ENCODE measurements at regions not wholly inside any gene's neighbourhood (a gene's known extent, or its start where the extent isn't known, plus 50 kb on each side); places are given as distances from the start of the nearest gene placed in this dataset.

GRCh38 chr20:22511943-22512910 is 72.1 kb downstream of the FOXA2 start:
- no peak for TF ChIP-seq CTCF (conservative IDR thresholded peaks at IDR 0.05; ENCODE audit: low read depth, low read length)
- no peak overlapping the region for H3K4me3 ChIP-seq (ENCODE audit: low read depth, low read length)
- no peak for DNase-seq (ENCODE audit: low read depth)

DNA sequence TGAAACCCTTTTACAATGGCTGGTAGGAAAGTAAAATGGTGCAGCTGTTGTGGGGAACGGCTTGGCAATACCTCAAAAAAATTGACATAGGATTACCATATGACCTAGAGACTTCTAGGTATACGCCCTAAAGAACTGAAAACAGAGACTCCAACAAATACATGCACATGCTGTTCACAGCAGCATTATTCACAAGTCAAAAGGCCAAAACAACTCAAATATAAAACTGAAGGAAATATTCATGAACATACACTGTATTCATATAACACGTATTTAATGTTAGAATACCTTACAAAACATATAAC is 74.6 kb downstream of the FOXA2 start:
- no peak for DNase-seq (ENCODE audit: low read depth)
- no peak overlapping the region for H3K4me3 ChIP-seq (ENCODE audit: low read depth, low read length)

GRCh38 chr20:22509090-22509842 is 75.1 kb downstream of the FOXA2 start:
- H3K4me3 ChIP-seq (ENCODE audit: low read depth, low read length), result no peak overlapping the region
- no peak for TF ChIP-seq CTCF (conservative IDR thresholded peaks at IDR 0.05; ENCODE audit: low read depth, low read length)
- no peak for DNase-seq (ENCODE audit: low read depth)

More for the DNA sequence above, 74.6 kb downstream of the FOXA2 start:
- no peak for TF ChIP-seq CTCF (conservative IDR thresholded peaks at IDR 0.05; ENCODE audit: low read depth, low read length)

DNA sequence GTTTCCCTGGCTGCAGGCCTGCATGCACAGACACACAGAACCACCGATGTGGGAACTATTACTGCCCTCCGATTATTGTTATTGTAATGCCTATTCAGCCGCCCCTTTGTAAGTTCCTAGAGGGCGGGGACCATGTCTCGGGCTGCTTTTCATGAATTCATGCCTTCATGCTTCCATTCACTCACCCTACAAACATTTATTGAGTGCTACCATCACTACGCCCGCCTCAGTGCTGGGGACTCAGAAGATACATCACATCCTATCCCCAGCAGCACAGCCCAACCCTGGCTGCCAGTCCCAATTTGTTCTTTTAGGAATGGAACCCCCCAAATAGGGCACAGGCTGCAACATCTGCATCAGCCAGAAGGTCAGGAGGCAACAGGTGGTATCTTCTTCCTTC is 75.9 kb downstream of the FOXA2 start:
- no peak overlapping the region for H3K4me3 ChIP-seq (ENCODE audit: low read depth, low read length)
- no peak for TF ChIP-seq CTCF (conservative IDR thresholded peaks at IDR 0.05; ENCODE audit: low read depth, low read length)
- DNase-seq (ENCODE audit: low read depth), result no peak

DNA sequence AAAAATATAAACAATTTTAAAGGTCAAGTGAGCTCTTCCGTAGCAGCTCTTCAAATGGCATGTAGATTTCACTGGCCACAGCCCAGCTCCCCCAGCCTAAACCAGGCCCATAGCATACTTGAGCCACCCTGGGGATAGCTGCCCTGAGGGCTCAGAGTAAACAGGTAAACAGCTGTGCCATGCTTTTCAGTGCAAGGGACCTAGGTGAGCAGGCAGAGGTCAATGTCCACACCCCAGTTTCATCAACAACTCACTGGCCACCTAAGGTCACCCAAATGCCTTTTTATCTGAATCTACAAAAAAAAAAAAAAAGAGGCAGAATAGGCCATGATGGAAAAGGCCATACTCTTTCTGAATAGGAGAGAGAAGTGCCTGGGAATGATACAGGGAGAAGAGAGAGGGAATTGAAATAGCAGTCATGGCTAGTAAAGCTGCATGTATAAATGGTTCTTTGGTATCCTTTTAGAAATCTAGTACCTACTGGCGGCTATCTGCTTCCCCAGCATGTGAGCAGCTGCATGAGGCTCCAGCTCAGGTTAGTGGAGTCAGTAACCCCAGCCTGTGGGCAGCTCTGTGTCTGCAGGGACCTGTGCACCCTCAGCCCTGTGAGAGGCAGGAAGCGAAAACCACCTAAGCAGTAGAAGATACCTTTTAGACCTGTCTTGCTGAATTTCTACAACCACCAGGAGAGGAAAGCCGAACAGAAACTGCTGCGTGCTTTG is 77.0 kb downstream of the FOXA2 start:
- H3K4me3 ChIP-seq (ENCODE audit: low read depth, low read length), result no peak overlapping the region
- no peak for DNase-seq (ENCODE audit: low read depth)
- TF ChIP-seq CTCF (conservative IDR thresholded peaks at IDR 0.05; ENCODE audit: low read depth, low read length), result no peak

DNA sequence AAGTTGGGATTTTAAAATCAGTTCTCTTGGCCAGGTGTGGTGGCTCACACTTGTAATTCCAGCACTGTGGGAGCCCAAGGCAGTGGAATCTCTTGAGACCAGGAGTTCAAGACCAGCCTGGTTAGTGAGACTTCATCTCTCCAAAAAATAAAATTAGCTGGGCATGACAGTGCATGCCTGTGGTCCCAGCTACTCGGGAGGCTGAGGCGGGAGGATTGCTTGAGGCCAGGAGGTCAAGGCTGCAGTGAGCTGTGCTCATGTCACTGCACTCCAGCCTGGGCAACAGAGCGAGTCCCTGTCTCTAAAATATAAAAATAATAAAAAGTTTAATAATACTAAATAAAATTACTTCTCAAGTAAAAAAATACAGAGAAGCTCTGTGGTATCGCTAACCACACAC is 77.5 kb downstream of the FOXA2 start:
- DNase-seq (ENCODE audit: low read depth), result no peak
- no peak for TF ChIP-seq CTCF (conservative IDR thresholded peaks at IDR 0.05; ENCODE audit: low read depth, low read length)

More for the DNA sequence above, 77.5 kb downstream of the FOXA2 start:
- no peak overlapping the region for H3K4me3 ChIP-seq (ENCODE audit: low read depth, low read length)
